ENCODE measurements at regions not wholly inside any gene's neighbourhood (a gene's known extent, or its start where the extent isn't known, plus 50 kb on each side); places are given as distances from the start of the nearest gene placed in this dataset.

- H3K4me3 ChIP-seq (ENCODE audit: control insufficient read depth, low read depth, low read length): no peak overlapping the region
- DNase-seq (ENCODE audit: low read depth): no peak
- TF ChIP-seq CTCF (IDR thresholded peaks at IDR 0.05; ENCODE audit: control insufficient read depth, insufficient read depth, low read depth, low read length, missing control alignments): no peak
Observed at GRCh38 chr2:82317012-82317411, 2012.5 kb upstream of the LRRTM1 start.

DNA sequence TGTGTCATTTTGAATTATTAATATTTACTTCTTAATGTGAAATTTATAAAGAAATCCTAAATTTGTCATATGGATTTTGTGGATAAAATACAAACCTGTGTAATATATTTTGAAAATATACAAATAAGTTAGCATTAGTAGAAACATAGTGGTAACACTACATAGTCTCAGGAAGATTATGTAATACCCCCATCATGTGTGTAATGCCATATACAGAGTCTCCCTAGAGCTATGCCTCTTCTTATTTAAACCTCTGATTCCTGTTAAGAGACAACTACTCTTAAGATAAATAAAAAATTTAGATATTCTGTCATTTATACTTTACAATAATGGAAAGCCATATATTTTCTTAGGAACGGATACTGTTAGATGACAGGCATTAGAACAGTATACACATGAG is 2012.0 kb upstream of the LRRTM1 start:
- no peak overlapping the region for H3K4me3 ChIP-seq (ENCODE audit: control insufficient read depth, low read depth, low read length)
- no peak for TF ChIP-seq CTCF (IDR thresholded peaks at IDR 0.05; ENCODE audit: control insufficient read depth, insufficient read depth, low read depth, low read length, missing control alignments)
- DNase-seq (ENCODE audit: low read depth): no peak

DNA sequence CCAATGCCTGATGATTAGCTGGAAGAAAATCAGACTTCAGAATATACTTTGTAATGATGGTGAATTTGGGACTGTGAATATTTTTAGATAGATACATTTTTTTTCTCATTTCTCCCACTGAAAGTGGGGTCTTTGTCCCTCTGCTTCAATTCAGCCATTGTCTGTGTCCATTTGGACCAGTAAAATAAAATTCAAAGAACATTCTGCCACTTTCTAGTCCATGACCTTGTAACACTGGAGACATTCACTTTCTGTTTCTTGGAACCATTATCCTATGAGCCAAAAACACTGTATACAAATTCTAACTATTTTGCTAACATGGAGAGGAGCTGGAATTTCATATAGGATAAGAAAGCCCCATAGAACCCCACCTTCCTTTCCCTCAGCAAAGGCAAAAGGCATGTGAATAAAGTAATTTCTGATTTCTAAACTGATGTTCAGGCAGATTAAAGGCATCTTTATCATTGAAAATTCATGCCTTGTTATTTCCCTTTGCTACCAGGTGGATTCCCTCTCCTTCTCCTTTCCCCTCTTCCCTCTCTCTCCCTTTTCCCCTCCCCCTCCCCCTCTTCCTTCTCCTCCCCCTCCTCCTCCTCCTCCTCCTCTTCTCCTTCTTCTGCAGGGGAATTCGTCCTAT is 2010.4 kb upstream of the LRRTM1 start:
- H3K4me3 ChIP-seq (ENCODE audit: control insufficient read depth, low read depth, low read length): no peak overlapping the region
- no peak for TF ChIP-seq CTCF (IDR thresholded peaks at IDR 0.05; ENCODE audit: control insufficient read depth, insufficient read depth, low read depth, low read length, missing control alignments)
- DNase-seq (ENCODE audit: low read depth): no peak

DNA sequence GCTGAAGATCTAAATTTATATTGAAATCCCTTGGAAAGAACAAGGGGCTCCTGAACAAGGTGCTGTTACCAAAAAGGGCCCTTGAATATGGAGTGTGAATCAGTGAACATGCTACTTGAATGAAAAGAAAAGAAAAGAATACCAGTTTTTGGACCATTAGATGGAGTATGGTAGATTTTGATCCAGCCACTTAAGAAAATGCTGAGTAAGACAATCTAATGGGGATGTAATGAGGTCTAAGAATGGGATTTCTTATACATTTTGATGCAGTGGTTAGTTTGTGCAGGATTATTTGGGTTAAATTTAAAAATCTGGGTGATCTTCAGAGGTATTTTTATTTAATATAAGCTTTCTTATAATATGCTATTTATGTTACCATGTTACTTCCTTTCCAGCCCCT is 2003.0 kb upstream of the LRRTM1 start:
- no peak for TF ChIP-seq CTCF (IDR thresholded peaks at IDR 0.05; ENCODE audit: control insufficient read depth, insufficient read depth, low read depth, low read length, missing control alignments)
- no peak for DNase-seq (ENCODE audit: low read depth)

GRCh38 chr2:82301506-82301905 is 1997.0 kb upstream of the LRRTM1 start:
- no peak for TF ChIP-seq CTCF (IDR thresholded peaks at IDR 0.05; ENCODE audit: control insufficient read depth, insufficient read depth, low read depth, low read length, missing control alignments)
- no peak overlapping the region for H3K4me3 ChIP-seq (ENCODE audit: control insufficient read depth, low read depth, low read length)
- DNase-seq (ENCODE audit: low read depth): no peak

More for the DNA sequence above, 2003.0 kb upstream of the LRRTM1 start:
- no peak overlapping the region for H3K4me3 ChIP-seq (ENCODE audit: control insufficient read depth, low read depth, low read length)

GRCh38 chr2:82289446-82289845 is 1984.9 kb upstream of the LRRTM1 start:
- DNase-seq (ENCODE audit: low read depth): no peak
- no peak overlapping the region for H3K4me3 ChIP-seq (ENCODE audit: control insufficient read depth, low read depth, low read length)
- TF ChIP-seq CTCF (IDR thresholded peaks at IDR 0.05; ENCODE audit: control insufficient read depth, insufficient read depth, low read depth, low read length, missing control alignments): no peak

DNA sequence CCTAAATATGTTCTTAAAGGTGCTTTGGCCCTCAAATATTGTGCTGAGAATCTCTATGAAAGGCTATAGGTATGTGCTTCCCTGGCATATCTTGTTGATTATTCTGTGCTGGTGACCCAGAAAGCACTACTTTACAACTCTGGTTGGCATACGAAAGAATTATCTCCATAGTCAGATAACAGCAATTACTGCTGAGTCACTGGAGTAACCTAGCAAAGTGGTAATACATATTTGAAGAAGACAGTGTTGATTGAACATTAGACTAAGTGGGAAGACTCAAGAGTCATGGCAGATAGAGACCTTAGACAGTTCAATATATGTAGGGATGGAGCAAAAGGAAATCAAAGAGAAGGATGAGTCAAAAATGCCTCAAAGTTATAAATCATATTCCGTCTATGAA is 1978.5 kb upstream of the LRRTM1 start:
- DNase-seq (ENCODE audit: low read depth): no peak
- H3K4me3 ChIP-seq (ENCODE audit: control insufficient read depth, low read depth, low read length): no peak overlapping the region
- TF ChIP-seq CTCF (IDR thresholded peaks at IDR 0.05; ENCODE audit: control insufficient read depth, insufficient read depth, low read depth, low read length, missing control alignments): no peak
